ENCODE measurements at regions not wholly inside any gene's neighbourhood (a gene's known extent, or its start where the extent isn't known, plus 50 kb on each side); places are given as distances from the start of the nearest gene placed in this dataset.

- no peak for TF ChIP-seq CTCF (IDR thresholded peaks at IDR 0.05)
- Mint-ChIP-seq H3K27ac (no peak overlapping the region), H3K36me3 (ENCODE audit: low read depth) (no peaks in the 10 kb centered on the region), H3K27me3 (ENCODE audit: low read depth, poor library complexity) (peaks cover 4% of the 10 kb centered on the region), H3K4me3 (no peak overlapping the region), H3K4me1 (no peaks in the 10 kb centered on the region), H3K9me3 (no peaks in the 10 kb centered on the region)
- DNase-seq: no peak
Observed at GRCh38 chr6:62737792-62738191, 451.8 kb upstream of the KHDRBS2 start.

- no peaks in the 10 kb centered on the region for H3K27me3 Mint-ChIP-seq (ENCODE audit: low read depth, poor library complexity)
- no peak overlapping the region for H3K27ac Mint-ChIP-seq
- no peaks in the 10 kb centered on the region for H3K36me3 Mint-ChIP-seq (ENCODE audit: low read depth)
- no peak for DNase-seq
- H3K4me3 Mint-ChIP-seq: no peak overlapping the region
- peaks cover 8% of the 10 kb centered on the region for H3K9me3 Mint-ChIP-seq
- TF ChIP-seq CTCF (IDR thresholded peaks at IDR 0.05): no peak
- no peaks in the 10 kb centered on the region for H3K4me1 Mint-ChIP-seq
Observed at GRCh38 chr6:62721408-62721807, 435.4 kb upstream of the KHDRBS2 start.

- no peak for TF ChIP-seq CTCF (IDR thresholded peaks at IDR 0.05)
- Mint-ChIP-seq H3K36me3 (ENCODE audit: low read depth) (no peaks in the 10 kb centered on the region), H3K4me3 (no peak overlapping the region), H3K4me1 (no peaks in the 10 kb centered on the region), H3K27ac (no peak overlapping the region), H3K27me3 (ENCODE audit: low read depth, poor library complexity) (no peaks in the 10 kb centered on the region), H3K9me3 (no peaks in the 10 kb centered on the region)
- no peak for DNase-seq
Observed at GRCh38 chr6:62716719-62717118, 430.7 kb upstream of the KHDRBS2 start.

- Mint-ChIP-seq H3K4me3 (no peak overlapping the region), H3K36me3 (ENCODE audit: low read depth) (no peaks in the 10 kb centered on the region), H3K27ac (no peak overlapping the region), H3K27me3 (ENCODE audit: low read depth, poor library complexity) (no peaks in the 10 kb centered on the region), H3K9me3 (no peaks in the 10 kb centered on the region), H3K4me1 (no peaks in the 10 kb centered on the region)
- DNase-seq: no peak
- no peak for TF ChIP-seq CTCF (IDR thresholded peaks at IDR 0.05)
Observed at GRCh38 chr6:62714112-62714511, 428.1 kb upstream of the KHDRBS2 start.

- TF ChIP-seq CTCF (IDR thresholded peaks at IDR 0.05): no peak
- no peak for DNase-seq
- Mint-ChIP-seq H3K4me1 (no peaks in the 10 kb centered on the region), H3K36me3 (ENCODE audit: low read depth) (no peaks in the 10 kb centered on the region), H3K4me3 (no peak overlapping the region), H3K9me3 (no peaks in the 10 kb centered on the region), H3K27ac (no peak overlapping the region), H3K27me3 (ENCODE audit: low read depth, poor library complexity) (no peaks in the 10 kb centered on the region)
Observed at GRCh38 chr6:62711750-62712149, 425.7 kb upstream of the KHDRBS2 start.

GRCh38 chr6:62707914-62708313, 421.9 kb upstream of the KHDRBS2 start:
- H3K4me3 Mint-ChIP-seq: no peak overlapping the region
- no peak for TF ChIP-seq CTCF (IDR thresholded peaks at IDR 0.05)
- H3K27ac Mint-ChIP-seq: no peak overlapping the region
- DNase-seq: no peak
- H3K4me1 Mint-ChIP-seq: no peaks in the 10 kb centered on the region
- no peaks in the 10 kb centered on the region for H3K36me3 Mint-ChIP-seq (ENCODE audit: low read depth)
- no peaks in the 10 kb centered on the region for H3K9me3 Mint-ChIP-seq
- no peaks in the 10 kb centered on the region for H3K27me3 Mint-ChIP-seq (ENCODE audit: low read depth, poor library complexity)

Data from nephron progenitor cell (in vitro differentiated cells).